HEK293 (cell line): ENCODE measurements at regions not wholly inside any gene's neighbourhood (a gene's known extent, or its start where the extent isn't known, plus 50 kb on each side); places are given as distances from the start of the nearest gene placed in this dataset.

Experiments
- GFI1B ChIP-seq: fragments of 450-650 bp; formaldehyde crosslinking; IDR thresholded peaks from 2 replicates; pipeline ENCODE4 v1.5.1; 2016; ENCODE audit warnings: missing biosample characterization, missing genetic modification characterization
- ZNF133 ChIP-seq: fragments of 450-650 bp; formaldehyde crosslinking; IDR thresholded peaks from 2 replicates; pipeline ENCODE4 v1.5.1; 2016; ENCODE audit warnings: missing biosample characterization, missing genetic modification characterization
- TF ChIP-seq, protein P1 (sequence below): fragments of 450-650 bp; formaldehyde crosslinking; IDR thresholded peaks from 2 replicates; pipeline ENCODE4 v1.5.1; 2016; ENCODE audit warnings: missing biosample characterization, missing genetic modification characterization
- TF ChIP-seq, protein P2 (sequence below): fragments of 450-650 bp; IDR thresholded peaks from 2 replicates; pipeline ENCODE4 v1.5.1; 2018; ENCODE audit warnings: missing biosample characterization, mild to moderate bottlenecking, missing genetic modification characterization

GRCh38 chr13:74675972-74676371, 541.8 kb upstream of the KLF12 start:
- no peak for TF ChIP-seq GFI1B (tag by site-specific recombination)
- TF ChIP-seq, protein P1, sequence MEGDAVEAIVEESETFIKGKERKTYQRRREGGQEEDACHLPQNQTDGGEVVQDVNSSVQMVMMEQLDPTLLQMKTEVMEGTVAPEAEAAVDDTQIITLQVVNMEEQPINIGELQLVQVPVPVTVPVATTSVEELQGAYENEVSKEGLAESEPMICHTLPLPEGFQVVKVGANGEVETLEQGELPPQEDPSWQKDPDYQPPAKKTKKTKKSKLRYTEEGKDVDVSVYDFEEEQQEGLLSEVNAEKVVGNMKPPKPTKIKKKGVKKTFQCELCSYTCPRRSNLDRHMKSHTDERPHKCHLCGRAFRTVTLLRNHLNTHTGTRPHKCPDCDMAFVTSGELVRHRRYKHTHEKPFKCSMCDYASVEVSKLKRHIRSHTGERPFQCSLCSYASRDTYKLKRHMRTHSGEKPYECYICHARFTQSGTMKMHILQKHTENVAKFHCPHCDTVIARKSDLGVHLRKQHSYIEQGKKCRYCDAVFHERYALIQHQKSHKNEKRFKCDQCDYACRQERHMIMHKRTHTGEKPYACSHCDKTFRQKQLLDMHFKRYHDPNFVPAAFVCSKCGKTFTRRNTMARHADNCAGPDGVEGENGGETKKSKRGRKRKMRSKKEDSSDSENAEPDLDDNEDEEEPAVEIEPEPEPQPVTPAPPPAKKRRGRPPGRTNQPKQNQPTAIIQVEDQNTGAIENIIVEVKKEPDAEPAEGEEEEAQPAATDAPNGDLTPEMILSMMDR (tag by site-specific recombination), result no peak
- TF ChIP-seq ZNF133 (tag by site-specific recombination), result no peak
- TF ChIP-seq, protein P2, sequence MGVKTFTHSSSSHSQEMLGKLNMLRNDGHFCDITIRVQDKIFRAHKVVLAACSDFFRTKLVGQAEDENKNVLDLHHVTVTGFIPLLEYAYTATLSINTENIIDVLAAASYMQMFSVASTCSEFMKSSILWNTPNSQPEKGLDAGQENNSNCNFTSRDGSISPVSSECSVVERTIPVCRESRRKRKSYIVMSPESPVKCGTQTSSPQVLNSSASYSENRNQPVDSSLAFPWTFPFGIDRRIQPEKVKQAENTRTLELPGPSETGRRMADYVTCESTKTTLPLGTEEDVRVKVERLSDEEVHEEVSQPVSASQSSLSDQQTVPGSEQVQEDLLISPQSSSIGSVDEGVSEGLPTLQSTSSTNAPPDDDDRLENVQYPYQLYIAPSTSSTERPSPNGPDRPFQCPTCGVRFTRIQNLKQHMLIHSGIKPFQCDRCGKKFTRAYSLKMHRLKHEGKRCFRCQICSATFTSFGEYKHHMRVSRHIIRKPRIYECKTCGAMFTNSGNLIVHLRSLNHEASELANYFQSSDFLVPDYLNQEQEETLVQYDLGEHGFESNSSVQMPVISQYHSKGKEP, result no peak
